K562 (cell line): ENCODE measurements at regions not wholly inside any gene's neighbourhood (a gene's known extent, or its start where the extent isn't known, plus 50 kb on each side); places are given as distances from the start of the nearest gene placed in this dataset.
A peak's percentile ranks its signal among the peaks of the same experiment; 100 is the strongest.

Source experiments
- AFF1 ChIP-seq, 2 experiments: fragments of 450-650 bp; IDR thresholded peaks; 2 replicates each; pipeline ENCODE4 v1.6.1; 2018; ENCODE audit warnings: mild to moderate bottlenecking in 2 of 2, low read depth in 1 of 2; ENCODE audit not compliant: partially characterized antibody in 2 of 2
- DLX4 ChIP-seq: fragments of 250-450 bp; sonication (Bioruptor Pico); IDR thresholded peaks from 2 replicates; pipeline ENCODE4 v1.6.1; 2021; ENCODE audit warnings: mild to moderate bottlenecking
- EHMT2 ChIP-seq: fragments of 450-650 bp; IDR thresholded peaks from 2 replicates; pipeline ENCODE4 v1.6.1; 2018; ENCODE audit warnings: antibody characterized with exemption
- MAFF ChIP-seq: IDR thresholded peaks from 2 replicates; pipeline ENCODE4 v1.6.1; 2012; ENCODE audit warnings: low read length, improper control_type of control experiment
- MIER1 ChIP-seq: fragments of 450-650 bp; IDR thresholded peaks from 2 replicates; pipeline ENCODE4 v1.6.1; 2016; ENCODE audit warnings: antibody characterized with exemption, mild to moderate bottlenecking, low read depth
- POLR2H ChIP-seq: IDR thresholded peaks from 2 replicates; pipeline ENCODE4 v1.6.1; 2016; ENCODE audit warnings: missing genetic modification characterization, low read depth, mild to moderate bottlenecking, control low read depth, missing compliant biosample characterization, moderate library complexity
- RCOR1 ChIP-seq, 2 experiments: IDR thresholded peaks; 2 replicates each; pipeline ENCODE4 v1.6.1; 2012; ENCODE audit warnings: low read depth in 2 of 2, low read length in 2 of 2, borderline replicate concordance in 1 of 2, improper control_type of control experiment in 1 of 2
- ZNF133 ChIP-seq: fragments of 250-450 bp; sonication (Bioruptor Pico); IDR thresholded peaks from 2 replicates; pipeline ENCODE4 v1.4.0; 2020; ENCODE audit warnings: mild to moderate bottlenecking
- ZNF184 ChIP-seq: sonication (generic); formaldehyde crosslinking; IDR thresholded peaks from 2 replicates; pipeline ENCODE4 v1.5.0; 2020; ENCODE audit warnings: missing genetic modification reagents
- ZNF766 ChIP-seq: fragments of 200-800 bp; sonication (Bioruptor generic); conservative IDR thresholded peaks from 2 replicates; pipeline ENCODE4 v1.6.1; 2016; ENCODE audit warnings: missing genetic modification characterization, missing compliant biosample characterization

GRCh38 chr20:58048096-58048702 is 180.3 kb downstream of the ANKRD60 start (continued):
- TF ChIP-seq DLX4 = no peak
- no peak for TF ChIP-seq ZNF133 (CRISPR knock-in tag)
- TF ChIP-seq POLR2H = no peak
- 0 out of 4 replicates have a peak, but pooled peaks of 1 of the 2 experiments have one; percentile 42 for TF ChIP-seq RCOR1 (IDR thresholded peaks at IDR 0.05; ENCODE audit: borderline replicate concordance in 1 of 2, low read depth in 2 of 2, low read length in 2 of 2)
- peak; percentile 97 for TF ChIP-seq EHMT2
- peak; percentile 90 for TF ChIP-seq MIER1
- no peak for TF ChIP-seq ZNF184 (CRISPR knock-in tag)
- peak in 1 of 2 experiments; percentile 61 for TF ChIP-seq AFF1 (IDR thresholded peaks at IDR 0.05; ENCODE audit: low read depth in 1 of 2, partially characterized antibody in 2 of 2)
- TF ChIP-seq MAFF = no peak
- 0 out of 2 replicates have a peak, but pooled peaks have one; percentile 35 for TF ChIP-seq ZNF766 (CRISPR knock-in tag)
